ENCODE measurements at regions not wholly inside any gene's neighbourhood (a gene's known extent, or its start where the extent isn't known, plus 50 kb on each side); places are given as distances from the start of the nearest gene placed in this dataset.

- no peaks in the 10 kb centered on the region for H3K9me3 ChIP-seq (ENCODE audit: control insufficient read depth, insufficient read depth, low read length)
- H3K4me3 ChIP-seq (ENCODE audit: low read length), result no peak overlapping the region
- H3K27me3 ChIP-seq (ENCODE audit: control insufficient read depth, low read length), result no peaks in the 10 kb centered on the region
- no peaks in the 10 kb centered on the region for H3K4me1 ChIP-seq (ENCODE audit: control insufficient read depth, low read length)
- no peaks in the 10 kb centered on the region for H3F3A ChIP-seq (ENCODE audit: control insufficient read depth, insufficient read depth)
- TF ChIP-seq CTCF (IDR thresholded peaks at IDR 0.05; ENCODE audit: low read depth, low read length, poor library complexity, severe bottlenecking) (no peak), EZH2phosphoT487 (IDR thresholded peaks at IDR 0.05; ENCODE audit: borderline replicate concordance, low read length) (no peak)
- no peaks in the 10 kb centered on the region for H3K79me2 ChIP-seq (ENCODE audit: control insufficient read depth, low read length)
- H4K20me1 ChIP-seq (ENCODE audit: control insufficient read depth, insufficient read depth, low read depth, low read length), result no peaks in the 10 kb centered on the region
- no peaks in the 10 kb centered on the region for H3K9me2 ChIP-seq (replicated peaks; ENCODE audit: control insufficient read depth, low read length)
- H3K36me3 ChIP-seq (ENCODE audit: control insufficient read depth, low read length), result no peaks in the 10 kb centered on the region
- H3K4me2 ChIP-seq (ENCODE audit: low read length), result no peak overlapping the region
- no peak overlapping the region for H3K27ac ChIP-seq (ENCODE audit: low read depth, low read length)
Observed at GRCh38 chr10:128301051-128301450, 174.8 kb upstream of the MKI67 start.

- no peak overlapping the region for H3K4me2 ChIP-seq (ENCODE audit: low read length)
- H3K27ac ChIP-seq (ENCODE audit: low read depth, low read length), result no peak overlapping the region
- no peaks in the 10 kb centered on the region for H3K36me3 ChIP-seq (ENCODE audit: control insufficient read depth, low read length)
- H3K9me3 ChIP-seq (ENCODE audit: control insufficient read depth, insufficient read depth, low read length), result no peaks in the 10 kb centered on the region
- no peaks in the 10 kb centered on the region for H3K9me2 ChIP-seq (replicated peaks; ENCODE audit: control insufficient read depth, low read length)
- no peaks in the 10 kb centered on the region for H4K20me1 ChIP-seq (ENCODE audit: control insufficient read depth, insufficient read depth, low read depth, low read length)
- no peaks in the 10 kb centered on the region for H3K4me1 ChIP-seq (ENCODE audit: control insufficient read depth, low read length)
- H3K79me2 ChIP-seq (ENCODE audit: control insufficient read depth, low read length), result no peaks in the 10 kb centered on the region
- no peak overlapping the region for H3K4me3 ChIP-seq (ENCODE audit: low read length)
- no peak for TF ChIP-seq CTCF (IDR thresholded peaks at IDR 0.05; ENCODE audit: low read depth, low read length, poor library complexity, severe bottlenecking)
- no peak for TF ChIP-seq EZH2phosphoT487 (IDR thresholded peaks at IDR 0.05; ENCODE audit: borderline replicate concordance, low read length)
- no peaks in the 10 kb centered on the region for H3F3A ChIP-seq (ENCODE audit: control insufficient read depth, insufficient read depth)
- H3K27me3 ChIP-seq (ENCODE audit: control insufficient read depth, low read length), result no peaks in the 10 kb centered on the region
Observed at GRCh38 chr10:128302808-128303207, 176.6 kb upstream of the MKI67 start.

GRCh38 chr10:128304271-128304670 lies 178.0 kb upstream of the MKI67 start:
- Histone ChIP-seq H3K36me3 (ENCODE audit: control insufficient read depth, low read length) (no peaks in the 10 kb centered on the region), H3K4me2 (ENCODE audit: low read length) (no peak overlapping the region), H3K9me3 (ENCODE audit: control insufficient read depth, insufficient read depth, low read length) (no peaks in the 10 kb centered on the region), H4K20me1 (ENCODE audit: control insufficient read depth, insufficient read depth, low read depth, low read length) (no peaks in the 10 kb centered on the region), H3K79me2 (ENCODE audit: control insufficient read depth, low read length) (no peaks in the 10 kb centered on the region), H3K4me1 (ENCODE audit: control insufficient read depth, low read length) (no peaks in the 10 kb centered on the region), H3K9me2 (replicated peaks; ENCODE audit: control insufficient read depth, low read length) (no peaks in the 10 kb centered on the region), H3K27ac (ENCODE audit: low read depth, low read length) (no peak overlapping the region), H3K27me3 (ENCODE audit: control insufficient read depth, low read length) (no peaks in the 10 kb centered on the region), H3K4me3 (ENCODE audit: low read length) (no peak overlapping the region), H3F3A (ENCODE audit: control insufficient read depth, insufficient read depth) (no peaks in the 10 kb centered on the region)
- TF ChIP-seq CTCF (IDR thresholded peaks at IDR 0.05; ENCODE audit: low read depth, low read length, poor library complexity, severe bottlenecking) (no peak), EZH2phosphoT487 (IDR thresholded peaks at IDR 0.05; ENCODE audit: borderline replicate concordance, low read length) (no peak)

Measured in DOHH2 (cell line).